ENCODE measurements at regions not wholly inside any gene's neighbourhood (a gene's known extent, or its start where the extent isn't known, plus 50 kb on each side); places are given as distances from the start of the nearest gene placed in this dataset.

- TF ChIP-seq, protein P1, sequence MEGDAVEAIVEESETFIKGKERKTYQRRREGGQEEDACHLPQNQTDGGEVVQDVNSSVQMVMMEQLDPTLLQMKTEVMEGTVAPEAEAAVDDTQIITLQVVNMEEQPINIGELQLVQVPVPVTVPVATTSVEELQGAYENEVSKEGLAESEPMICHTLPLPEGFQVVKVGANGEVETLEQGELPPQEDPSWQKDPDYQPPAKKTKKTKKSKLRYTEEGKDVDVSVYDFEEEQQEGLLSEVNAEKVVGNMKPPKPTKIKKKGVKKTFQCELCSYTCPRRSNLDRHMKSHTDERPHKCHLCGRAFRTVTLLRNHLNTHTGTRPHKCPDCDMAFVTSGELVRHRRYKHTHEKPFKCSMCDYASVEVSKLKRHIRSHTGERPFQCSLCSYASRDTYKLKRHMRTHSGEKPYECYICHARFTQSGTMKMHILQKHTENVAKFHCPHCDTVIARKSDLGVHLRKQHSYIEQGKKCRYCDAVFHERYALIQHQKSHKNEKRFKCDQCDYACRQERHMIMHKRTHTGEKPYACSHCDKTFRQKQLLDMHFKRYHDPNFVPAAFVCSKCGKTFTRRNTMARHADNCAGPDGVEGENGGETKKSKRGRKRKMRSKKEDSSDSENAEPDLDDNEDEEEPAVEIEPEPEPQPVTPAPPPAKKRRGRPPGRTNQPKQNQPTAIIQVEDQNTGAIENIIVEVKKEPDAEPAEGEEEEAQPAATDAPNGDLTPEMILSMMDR (conservative IDR thresholded peaks at IDR 0.05): no peak
- TF ChIP-seq EZH2 (IDR thresholded peaks at IDR 0.05; ENCODE audit: low read depth): no peak
Measured at GRCh38 chr10:42367532-42368230, 270.7 kb downstream of the ZNF33B start.

Measured in PC-9 (cell line).